ENCODE measurements at regions not wholly inside any gene's neighbourhood (a gene's known extent, or its start where the extent isn't known, plus 50 kb on each side); places are given as distances from the start of the nearest gene placed in this dataset.
"Not testable (repeated sequence)": the region's sequence is repeated elsewhere in the genome, so short reads cannot be mapped to it uniquely, and the experiment has no call there.

DNA sequence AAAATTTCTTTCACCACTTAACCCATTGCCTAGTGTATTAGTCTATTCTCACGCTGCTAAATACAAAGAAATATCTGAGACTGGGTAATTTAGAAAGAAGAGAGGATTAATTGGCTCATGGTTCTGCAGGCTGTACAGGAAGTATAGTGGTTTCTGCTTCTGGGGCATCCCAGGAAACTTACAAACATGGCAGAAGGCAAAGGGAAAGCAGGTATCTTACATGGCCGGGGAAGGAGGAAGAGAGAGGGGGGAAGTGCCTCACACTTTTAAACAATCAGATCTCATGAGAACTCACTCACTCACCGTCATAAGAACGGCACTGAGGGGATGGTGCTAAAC lies 931.4 kb upstream of the SOX9 start:
- H3K4me3 ChIP-seq (ENCODE audit: low read depth, low read length) = no peak overlapping the region
- DNase-seq (ENCODE audit: low read depth) = no peak
- TF ChIP-seq, protein P1, sequence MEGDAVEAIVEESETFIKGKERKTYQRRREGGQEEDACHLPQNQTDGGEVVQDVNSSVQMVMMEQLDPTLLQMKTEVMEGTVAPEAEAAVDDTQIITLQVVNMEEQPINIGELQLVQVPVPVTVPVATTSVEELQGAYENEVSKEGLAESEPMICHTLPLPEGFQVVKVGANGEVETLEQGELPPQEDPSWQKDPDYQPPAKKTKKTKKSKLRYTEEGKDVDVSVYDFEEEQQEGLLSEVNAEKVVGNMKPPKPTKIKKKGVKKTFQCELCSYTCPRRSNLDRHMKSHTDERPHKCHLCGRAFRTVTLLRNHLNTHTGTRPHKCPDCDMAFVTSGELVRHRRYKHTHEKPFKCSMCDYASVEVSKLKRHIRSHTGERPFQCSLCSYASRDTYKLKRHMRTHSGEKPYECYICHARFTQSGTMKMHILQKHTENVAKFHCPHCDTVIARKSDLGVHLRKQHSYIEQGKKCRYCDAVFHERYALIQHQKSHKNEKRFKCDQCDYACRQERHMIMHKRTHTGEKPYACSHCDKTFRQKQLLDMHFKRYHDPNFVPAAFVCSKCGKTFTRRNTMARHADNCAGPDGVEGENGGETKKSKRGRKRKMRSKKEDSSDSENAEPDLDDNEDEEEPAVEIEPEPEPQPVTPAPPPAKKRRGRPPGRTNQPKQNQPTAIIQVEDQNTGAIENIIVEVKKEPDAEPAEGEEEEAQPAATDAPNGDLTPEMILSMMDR (IDR thresholded peaks at IDR 0.05; ENCODE audit: control insufficient read depth, extremely low read depth, insufficient read depth) = no peak

DNA sequence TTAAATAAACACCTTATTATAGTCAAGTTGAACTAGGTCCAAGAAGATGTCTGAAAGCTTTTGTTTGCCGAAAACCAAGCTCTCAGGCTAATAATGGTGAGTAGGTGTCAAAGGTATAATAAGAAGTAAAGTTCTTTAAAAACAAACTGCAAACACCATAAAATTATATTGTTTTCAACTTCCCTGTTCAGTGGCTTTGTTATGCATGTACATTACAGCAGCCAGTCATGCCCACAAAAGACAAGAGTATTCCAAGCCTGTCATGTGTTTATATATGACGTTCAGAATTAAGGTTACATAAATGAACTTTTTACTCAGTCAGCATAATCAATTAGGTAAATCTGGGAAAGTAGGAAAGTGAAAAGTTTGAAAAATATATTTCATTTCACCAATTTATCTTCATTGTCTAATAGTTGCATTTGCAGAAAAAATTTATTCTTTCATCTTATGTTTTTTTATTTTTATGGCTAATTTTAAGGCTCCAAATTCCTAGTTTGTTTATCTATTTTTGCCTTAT lies 928.7 kb upstream of the SOX9 start:
- no peak for DNase-seq (ENCODE audit: low read depth)
- TF ChIP-seq, protein P1 (IDR thresholded peaks at IDR 0.05; ENCODE audit: control insufficient read depth, extremely low read depth, insufficient read depth) = no peak
- no peak overlapping the region for H3K4me3 ChIP-seq (ENCODE audit: low read depth, low read length)

DNA sequence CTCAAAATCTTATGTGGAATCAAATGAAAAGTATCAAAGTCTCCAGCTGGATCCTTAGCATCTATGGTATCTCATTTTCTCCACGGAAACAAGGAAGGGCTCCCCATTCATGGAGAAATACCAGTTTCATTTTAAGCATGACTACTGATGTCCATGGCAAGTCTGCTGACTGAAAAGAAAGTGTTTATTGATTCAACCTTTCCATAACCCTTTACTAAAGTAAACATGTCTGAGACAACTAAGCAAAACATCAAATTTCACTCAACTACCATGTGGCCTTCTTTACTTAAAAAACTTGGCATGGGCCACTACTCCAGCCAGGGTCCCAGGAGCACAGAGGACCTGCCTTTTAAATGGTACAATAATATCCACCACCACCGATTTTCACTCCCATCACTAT lies 928.0 kb upstream of the SOX9 start:
- TF ChIP-seq, protein P1 (IDR thresholded peaks at IDR 0.05; ENCODE audit: control insufficient read depth, extremely low read depth, insufficient read depth) = no peak
- no peak for DNase-seq (ENCODE audit: low read depth)

DNA sequence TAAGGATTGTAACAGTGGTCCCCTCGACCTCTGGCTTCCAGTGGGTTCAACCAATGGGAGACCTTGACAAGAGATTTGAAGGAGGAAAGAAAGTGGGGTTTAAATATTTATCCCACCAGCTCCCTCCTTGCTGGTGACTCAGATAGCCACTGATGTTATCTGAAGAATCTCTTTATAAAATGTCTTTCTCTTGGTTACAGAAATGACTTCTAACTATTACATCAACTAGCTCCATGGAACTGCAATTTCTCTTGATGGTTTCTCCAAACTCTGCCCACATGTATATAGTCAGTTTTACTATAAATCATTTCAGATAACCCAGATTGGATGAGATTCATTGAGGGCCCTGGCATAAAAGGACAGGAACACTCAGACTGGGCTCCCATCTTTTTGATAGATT lies 920.2 kb upstream of the SOX9 start:
- no peak for DNase-seq (ENCODE audit: low read depth)
- H3K4me3 ChIP-seq (ENCODE audit: low read depth, low read length) = no peak overlapping the region
- TF ChIP-seq, protein P1 (IDR thresholded peaks at IDR 0.05; ENCODE audit: control insufficient read depth, extremely low read depth, insufficient read depth) = no peak

More for the DNA sequence above, 928.0 kb upstream of the SOX9 start:
- H3K4me3 ChIP-seq (ENCODE audit: low read depth, low read length) = no peak overlapping the region

DNA sequence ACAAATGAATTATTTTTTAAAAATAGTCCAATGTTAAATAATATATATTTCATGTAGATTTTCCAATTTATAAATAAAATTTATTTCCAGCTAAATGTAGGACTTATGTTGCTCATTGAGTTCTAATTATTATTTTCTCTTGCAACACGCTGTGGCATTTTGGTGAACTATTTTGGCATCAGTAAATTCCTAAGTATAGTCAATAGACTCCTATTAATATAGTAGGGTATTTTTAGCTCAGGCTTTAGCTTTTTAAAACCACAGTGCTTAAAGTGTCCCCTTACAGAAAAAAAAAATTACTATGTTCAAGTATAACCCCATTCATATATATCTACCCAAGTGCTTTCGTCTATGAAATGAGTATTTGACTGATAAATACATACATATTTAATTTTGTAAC lies 919.2 kb upstream of the SOX9 start:
- DNase-seq (ENCODE audit: low read depth) = no peak
- TF ChIP-seq, protein P1 (IDR thresholded peaks at IDR 0.05; ENCODE audit: control insufficient read depth, extremely low read depth, insufficient read depth) = no peak
- H3K4me3 ChIP-seq (ENCODE audit: low read depth, low read length) = no peak overlapping the region

DNA sequence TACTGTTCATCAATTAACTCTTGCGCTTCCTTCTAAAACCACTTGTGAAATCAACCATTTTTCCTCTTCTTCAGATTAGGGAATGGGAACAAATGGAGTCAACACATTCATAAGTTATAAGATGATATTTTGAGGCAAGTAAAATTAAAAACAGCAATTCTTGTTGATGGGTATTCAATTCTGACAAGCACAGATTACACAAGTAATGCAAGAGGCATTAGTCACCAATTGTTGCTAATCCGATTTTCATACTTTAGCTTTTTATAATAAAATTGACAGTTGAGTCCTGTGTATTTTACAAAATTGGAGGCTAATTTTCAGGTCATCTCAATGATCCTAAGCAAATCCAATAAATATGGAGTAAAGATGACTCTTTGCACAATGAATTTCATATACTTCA lies 918.4 kb upstream of the SOX9 start:
- no peak for DNase-seq (ENCODE audit: low read depth)
- TF ChIP-seq, protein P1 (IDR thresholded peaks at IDR 0.05; ENCODE audit: control insufficient read depth, extremely low read depth, insufficient read depth) = no peak

DNA sequence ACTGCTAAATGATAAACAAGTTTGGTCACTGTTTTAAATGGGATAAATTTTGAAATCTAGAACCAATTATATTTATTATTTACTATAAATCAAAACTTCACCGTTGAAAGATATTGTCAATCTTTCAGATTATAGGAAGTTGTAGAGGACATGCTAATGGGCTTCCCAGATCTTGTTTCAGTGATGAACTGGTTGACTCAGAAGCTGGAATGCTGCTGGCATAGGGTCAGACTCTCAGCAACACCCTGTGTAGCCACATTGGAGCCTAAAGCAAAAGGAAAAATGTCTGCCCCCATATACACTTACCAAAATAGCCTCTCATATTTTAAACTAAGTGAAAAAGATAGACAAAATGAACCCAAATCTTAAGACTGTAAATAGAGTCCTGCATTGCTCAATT lies 916.9 kb upstream of the SOX9 start:
- no peak for DNase-seq (ENCODE audit: low read depth)
- no peak overlapping the region for H3K4me3 ChIP-seq (ENCODE audit: low read depth, low read length)
- TF ChIP-seq, protein P1 (IDR thresholded peaks at IDR 0.05; ENCODE audit: control insufficient read depth, extremely low read depth, insufficient read depth) = no peak

More for the DNA sequence above, 918.4 kb upstream of the SOX9 start:
- no peak overlapping the region for H3K4me3 ChIP-seq (ENCODE audit: low read depth, low read length)

DNA sequence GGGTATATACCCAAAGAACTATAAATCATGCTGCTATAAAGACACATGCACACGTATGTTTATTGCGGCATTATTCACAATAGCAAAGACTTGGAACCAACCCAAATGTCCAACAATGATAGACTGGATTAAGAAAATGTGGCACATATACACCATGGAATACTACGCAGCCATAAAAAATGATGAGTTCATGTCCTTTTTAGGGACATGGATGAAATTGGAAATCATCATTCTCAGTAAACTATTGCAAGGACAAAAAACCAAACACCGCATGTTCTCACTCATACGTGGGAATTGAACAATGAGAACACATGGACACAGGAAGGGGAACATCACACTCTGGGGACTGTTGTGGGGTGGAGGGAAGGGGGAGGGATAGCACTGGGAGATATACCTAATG lies 914.9 kb upstream of the SOX9 start:
- not testable (repeated sequence) for H3K4me3 ChIP-seq (ENCODE audit: low read depth, low read length); DNase-seq (ENCODE audit: low read depth)

All from LNCaP clone FGC (cell line).